ENCODE measurements at regions not wholly inside any gene's neighbourhood (a gene's known extent, or its start where the extent isn't known, plus 50 kb on each side); places are given as distances from the start of the nearest gene placed in this dataset.

DNA sequence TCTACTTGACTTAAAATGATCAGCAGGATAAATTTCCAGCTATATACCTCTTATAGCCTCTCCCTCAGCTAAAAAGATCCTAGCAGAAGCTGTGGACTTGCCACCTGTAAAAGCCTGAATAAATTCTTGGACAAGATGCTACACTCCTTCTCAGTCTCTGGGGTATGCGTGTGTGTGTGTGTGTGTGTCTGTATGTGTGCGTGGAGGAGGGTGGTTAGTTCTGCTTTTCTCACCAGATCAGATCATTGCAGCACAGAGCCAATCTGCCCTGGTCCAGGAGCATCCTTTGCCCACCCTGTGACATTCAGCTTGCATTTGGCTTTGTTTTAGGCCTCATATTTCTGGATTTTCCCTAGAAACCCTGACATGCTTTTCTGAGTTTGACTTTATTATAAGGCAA, 438.3 kb downstream of the RFC3 start:
- DNase-seq: no peak

DNA sequence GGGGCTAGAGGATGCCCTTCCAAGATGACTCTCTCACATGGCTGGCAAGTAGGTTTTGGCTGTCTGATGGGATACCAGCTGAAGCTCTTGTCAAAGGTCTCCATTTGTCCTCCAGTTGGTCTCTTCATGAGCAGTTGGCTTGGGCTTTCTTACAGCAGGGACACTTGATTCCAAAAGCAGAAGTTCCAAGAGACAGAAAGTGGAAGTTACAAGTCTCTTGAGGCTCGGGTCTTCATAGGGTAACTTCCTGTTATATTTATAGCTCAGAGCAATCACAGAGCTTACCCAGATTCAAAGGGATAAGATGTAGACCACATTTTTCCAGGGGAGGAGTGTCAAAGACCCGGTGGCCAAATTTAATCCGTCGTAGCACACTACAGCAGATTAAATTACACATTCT, 440.0 kb downstream of the RFC3 start:
- DNase-seq: no peak

GRCh38 chr13:34258646-34259386, 440.9 kb downstream of the RFC3 start:
- no peak for DNase-seq

DNA sequence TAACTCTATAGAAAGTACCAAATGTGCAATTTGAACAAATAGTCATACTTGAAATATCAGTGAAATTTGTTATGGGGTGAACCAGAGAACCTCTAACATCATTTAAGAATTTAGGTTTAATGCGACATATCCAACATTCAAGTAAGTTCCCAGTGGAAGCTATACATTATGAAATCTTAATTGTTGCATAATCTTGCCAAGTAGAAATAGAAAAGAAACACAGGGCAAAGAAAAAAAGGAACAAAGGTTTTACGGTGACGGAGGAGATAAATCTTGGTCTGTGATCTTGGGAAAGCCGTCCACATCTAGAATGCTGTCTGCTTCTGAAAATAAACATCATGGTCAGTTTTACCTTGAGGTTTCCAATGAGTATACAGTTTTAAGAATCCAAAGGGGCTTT, 445.7 kb downstream of the RFC3 start:
- no peak for DNase-seq

- no peak for DNase-seq
These were observed 447.2 kb downstream of the RFC3 start for GRCh38 chr13:34265046-34265679.

- DNase-seq: no peak
These were observed 458.8 kb downstream of the RFC3 start for GRCh38 chr13:34276764-34277163.

- DNase-seq: no peak
These were observed 460.0 kb downstream of the RFC3 start for GRCh38 chr13:34277936-34278335.

DNA sequence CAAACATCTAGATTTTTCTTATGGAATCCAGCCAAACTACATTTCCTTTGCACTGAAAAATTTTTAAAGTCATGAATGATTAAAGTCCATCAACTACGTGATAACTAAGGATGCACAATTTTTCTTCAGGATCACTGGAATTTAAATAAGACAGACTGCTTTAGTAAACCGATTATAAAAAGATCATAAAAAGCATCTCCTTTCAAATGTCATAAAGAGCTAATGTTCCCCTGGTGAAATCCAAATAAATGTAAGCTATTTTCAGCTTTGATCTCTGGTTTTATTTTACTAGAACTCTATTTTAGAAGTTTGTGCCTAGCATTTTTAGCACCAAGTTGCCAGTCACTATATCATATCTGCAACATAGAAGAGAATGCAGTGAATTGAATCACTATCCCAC, 460.8 kb downstream of the RFC3 start:
- no peak for DNase-seq

- DNase-seq: no peak
These were observed 472.7 kb downstream of the RFC3 start for GRCh38 chr13:34290661-34291060.

GRCh38 chr13:34294483-34295129, 476.7 kb downstream of the RFC3 start:
- no peak for DNase-seq

DNA sequence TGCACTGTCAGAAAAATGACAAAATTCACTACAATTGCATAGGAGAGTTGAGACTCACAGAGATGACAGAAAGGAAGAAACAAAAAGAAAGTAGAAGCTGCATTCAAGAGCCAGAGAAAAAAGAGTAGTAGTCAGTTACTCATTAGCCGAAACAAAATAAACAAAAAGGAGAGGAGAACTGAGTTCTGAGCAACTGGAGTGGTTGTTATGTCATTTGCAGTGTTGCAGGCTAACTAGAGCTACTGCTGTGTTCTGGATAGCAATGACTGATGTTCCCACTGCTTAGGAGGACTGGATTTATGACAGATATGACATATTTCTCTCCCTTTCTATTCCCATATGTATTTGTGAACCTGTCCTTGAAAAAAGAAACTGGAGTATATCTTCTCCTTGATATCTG, 482.6 kb downstream of the RFC3 start:
- no peak for DNase-seq

DNA sequence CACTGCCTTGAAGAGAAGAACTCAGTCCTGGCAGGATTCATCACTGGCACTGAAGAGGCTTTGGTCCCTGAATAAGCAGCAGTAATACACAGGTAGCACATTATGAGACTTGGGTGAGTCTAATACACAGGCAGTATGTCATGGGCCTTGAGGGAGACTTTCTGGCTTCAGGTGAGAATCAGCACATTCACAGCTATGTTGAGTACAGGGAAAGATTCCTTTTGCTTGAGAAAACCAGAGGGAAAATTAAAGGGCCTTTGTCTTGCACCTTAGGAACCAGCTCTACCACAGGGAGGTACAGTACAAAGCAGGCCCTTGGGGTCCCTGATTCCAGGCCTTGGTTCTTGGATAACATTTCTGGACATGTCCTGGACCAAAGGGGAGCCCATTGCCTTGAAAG, 484.6 kb downstream of the RFC3 start:
- no peak for DNase-seq

GRCh38 chr13:34303346-34303745, 485.4 kb downstream of the RFC3 start:
- DNase-seq: no peak

DNA sequence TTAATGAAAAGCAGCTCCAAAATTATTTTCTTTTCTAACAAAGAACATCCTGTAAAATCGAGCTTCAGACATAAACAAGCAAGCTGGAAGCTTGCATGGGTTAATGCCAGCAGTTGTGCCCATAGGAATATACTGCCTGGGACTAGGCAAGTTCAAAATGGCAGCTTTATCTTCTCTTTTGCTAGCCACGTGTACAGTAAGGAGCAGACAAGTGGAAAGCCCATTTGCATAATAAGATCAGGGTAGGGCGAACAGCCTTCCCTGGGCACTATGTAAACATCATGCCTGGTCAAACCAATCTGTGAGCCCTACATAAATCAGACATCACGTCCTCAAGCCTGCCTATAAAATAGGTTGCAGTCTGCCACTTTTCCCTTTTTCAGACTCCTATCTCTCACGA, 489.7 kb downstream of the RFC3 start:
- DNase-seq: no peak

DNA sequence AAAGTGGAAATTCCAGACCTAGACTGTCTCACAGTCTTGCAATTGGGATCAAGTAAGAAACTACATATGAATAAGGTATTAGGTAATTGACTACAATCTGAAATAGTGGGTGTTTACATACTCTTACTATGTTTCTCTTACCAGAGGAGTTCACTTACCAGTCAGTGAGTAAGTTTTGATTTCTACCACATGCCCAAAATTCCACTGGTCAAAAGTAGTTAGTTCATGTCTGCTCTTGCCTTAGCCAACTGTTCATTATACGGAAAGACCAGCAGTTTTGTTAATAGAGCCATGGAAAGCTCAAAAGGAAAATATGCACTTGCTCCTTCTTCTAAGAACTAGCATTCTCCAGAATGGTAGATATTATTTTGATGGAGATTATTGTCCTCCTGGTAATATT, 490.8 kb downstream of the RFC3 start:
- no peak for DNase-seq

DNA sequence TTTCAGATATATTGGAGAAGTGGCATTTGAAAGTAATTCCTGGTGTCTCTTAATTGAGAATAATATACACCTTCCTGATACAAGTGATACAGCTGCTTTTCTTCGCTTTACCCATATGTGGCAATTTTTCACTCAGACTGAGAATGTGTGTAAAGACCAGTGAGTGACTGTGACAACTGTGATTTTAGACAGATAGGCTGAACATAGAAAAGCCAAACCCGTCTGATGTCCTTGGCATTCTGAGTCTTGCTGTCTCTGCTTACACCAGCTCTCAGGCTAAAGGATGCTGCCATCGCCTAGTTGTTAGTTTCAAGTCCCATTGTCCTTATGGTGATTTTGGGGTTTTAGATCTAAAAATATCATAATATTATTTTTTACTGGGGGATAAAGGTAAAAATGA, 492.6 kb downstream of the RFC3 start:
- DNase-seq: no peak

- no peak for DNase-seq
These were observed 493.3 kb downstream of the RFC3 start for GRCh38 chr13:34311251-34311650.

DNA sequence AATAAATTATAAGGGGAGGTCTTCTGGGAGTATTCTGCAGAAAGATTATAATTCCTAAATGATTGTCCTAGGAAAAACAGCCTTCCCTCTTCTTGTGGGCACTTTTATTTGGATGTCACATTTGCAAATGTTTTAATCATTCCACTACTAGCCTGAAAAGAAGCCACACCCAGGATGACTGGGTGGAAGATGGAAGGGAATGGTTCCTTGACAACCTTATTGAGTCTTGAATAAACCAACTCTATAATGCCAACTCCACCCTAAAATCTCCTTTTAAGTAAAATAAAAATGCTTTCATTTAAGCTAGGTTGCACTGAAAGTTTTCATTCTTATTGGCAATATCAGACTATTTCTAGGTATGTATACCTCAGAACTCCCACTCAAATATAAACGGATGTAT, 494.6 kb downstream of the RFC3 start:
- no peak for DNase-seq

DNA sequence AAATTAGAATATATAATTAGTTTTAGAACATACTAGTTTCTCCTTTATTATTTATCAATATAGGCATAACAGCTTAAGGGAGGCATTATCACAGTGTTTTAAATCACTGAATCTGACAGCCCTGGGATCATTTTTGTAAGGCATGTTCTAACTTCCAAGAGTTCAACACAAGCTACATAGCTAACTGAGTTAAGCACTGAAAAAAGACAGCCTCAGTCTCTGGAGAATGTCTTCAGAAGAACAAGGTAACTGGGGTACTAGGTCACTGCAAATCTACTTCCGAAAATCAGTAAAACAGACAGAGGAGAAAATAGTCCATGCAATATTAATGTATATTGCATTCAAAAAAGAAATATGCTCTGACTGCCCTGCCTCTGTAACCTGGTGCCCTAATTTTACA, 502.1 kb downstream of the RFC3 start:
- no peak for DNase-seq

- no peak for DNase-seq
These were observed 504.2 kb downstream of the RFC3 start for GRCh38 chr13:34322014-34322742.

- no peak for DNase-seq
These were observed 504.8 kb downstream of the RFC3 start for GRCh38 chr13:34322743-34323074.

DNA sequence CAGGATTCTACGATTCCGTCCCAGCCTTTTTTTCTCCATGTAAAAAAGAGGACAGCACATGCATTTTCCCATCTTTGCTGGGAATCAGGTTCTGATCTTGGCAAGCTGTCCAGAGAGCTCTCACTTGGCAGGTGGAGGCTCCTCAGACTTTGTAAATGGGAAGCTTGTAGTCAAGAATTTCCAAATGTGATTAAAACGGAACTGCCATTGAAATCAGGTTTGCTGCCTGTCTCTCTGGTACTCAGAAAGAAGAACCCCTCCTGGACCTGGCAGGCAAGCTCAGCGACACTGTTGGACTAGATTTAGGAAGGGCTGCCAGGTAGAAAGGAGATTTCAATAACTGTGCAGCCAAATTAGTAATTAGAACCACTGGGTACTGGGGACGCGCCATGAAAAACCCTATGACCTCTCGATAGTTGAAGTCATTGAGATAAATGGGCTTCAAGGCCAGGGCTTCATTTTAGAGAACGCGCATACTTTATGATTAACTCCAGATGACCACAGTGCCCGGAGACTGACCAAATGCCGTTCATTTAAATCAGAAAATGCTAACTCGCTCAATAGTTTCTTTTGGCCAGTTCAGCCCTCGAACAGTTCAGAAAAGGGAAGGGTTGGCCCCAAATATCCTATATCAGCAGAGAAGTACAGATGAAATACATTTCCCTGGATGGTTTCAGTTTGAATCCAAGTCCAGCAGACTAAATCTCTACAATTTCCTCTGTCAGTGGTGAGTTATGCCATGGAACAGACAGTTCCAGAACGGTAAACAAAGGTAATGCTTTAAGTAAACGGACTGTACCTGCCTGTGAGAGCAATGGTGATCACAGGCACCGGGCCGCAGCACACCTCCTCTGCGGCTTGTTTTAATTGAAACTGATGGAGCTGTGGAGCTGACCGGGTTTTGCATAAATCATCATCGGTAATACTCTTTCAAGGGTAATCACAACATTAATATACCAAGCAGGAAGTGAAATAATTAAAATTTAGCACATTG, 517.4 kb downstream of the RFC3 start:
- no peak for DNase-seq

DNA sequence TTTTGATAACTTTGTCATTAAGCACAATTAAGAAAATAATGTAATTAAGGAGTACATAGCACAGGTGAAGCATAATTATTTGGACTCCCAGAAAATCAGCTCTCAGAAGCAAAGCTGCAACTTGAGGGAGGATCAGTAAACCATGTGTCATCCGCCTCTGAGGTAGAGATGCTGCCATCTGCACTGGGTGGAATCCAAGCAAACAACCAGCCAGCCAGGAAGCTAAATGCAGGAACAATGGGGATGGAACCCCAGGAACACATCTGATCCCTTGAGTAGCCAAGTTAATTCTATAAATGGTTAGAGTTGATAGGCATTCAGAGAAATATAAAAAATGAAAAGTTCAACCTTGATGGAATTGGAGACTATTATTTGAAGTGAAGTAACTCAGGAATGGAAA, 520.2 kb downstream of the RFC3 start:
- DNase-seq: no peak

Measured in activated CD8-positive, alpha-beta memory T cell treated with anti-CD3 and anti-CD28 coated beads, Interleukin-2, amount 50 U/mL, for 48 hours (primary cell).